ENCODE measurements at regions not wholly inside any gene's neighbourhood (a gene's known extent, or its start where the extent isn't known, plus 50 kb on each side); places are given as distances from the start of the nearest gene placed in this dataset.

DNA sequence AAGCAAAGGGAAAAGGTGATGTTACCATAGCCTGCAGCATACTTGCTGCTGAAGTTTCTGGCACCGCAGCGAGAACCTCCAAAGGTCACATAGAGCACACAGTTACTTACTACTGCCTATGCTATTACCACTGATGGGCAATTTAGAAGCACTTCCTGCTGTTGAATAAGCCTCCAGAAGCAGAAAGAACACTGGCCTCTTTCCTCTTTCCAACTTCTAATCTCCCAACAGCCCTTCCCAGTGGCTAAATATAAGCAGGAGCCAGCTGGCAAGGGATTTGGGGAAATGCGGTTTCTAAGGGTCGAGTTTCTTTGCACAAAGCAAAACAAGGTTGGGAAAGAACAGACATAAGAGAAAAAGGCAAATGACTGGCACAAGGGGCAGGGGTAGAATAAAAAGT is 669.2 kb upstream of the ACO1 start:
- TF ChIP-seq POLR2A (IDR thresholded peaks at IDR 0.05; ENCODE audit: low read length) (no peak), GATA1 (IDR thresholded peaks at IDR 0.05; ENCODE audit: low read depth, low read length) (no peak)

Data from erythroblast (primary cell).